Karpas-422 (cell line): ENCODE measurements at regions not wholly inside any gene's neighbourhood (a gene's known extent, or its start where the extent isn't known, plus 50 kb on each side); places are given as distances from the start of the nearest gene placed in this dataset.

Experiments
- DNase-seq: peaks from one replicate; pipeline ENCODE4 v3.0.0-alpha.2; 2015
- H2AFZ ChIP-seq: fragments of 200-600 bp; sonication (generic); 2 replicates; pipeline ENCODE4 v1.6.1; 2014; ENCODE audit warnings: antibody characterized with exemption, low read length, mixed read lengths
- H3K27ac ChIP-seq: fragments of 200-600 bp; sonication (generic); 2 replicates; pipeline ENCODE4 v1.5.1; 2014; ENCODE audit warnings: mild to moderate bottlenecking, low read length, moderate library complexity
- H3K27me3 ChIP-seq: fragments of 200-600 bp; sonication (generic); 2 replicates; pipeline ENCODE4 v1.6.1; 2014; ENCODE audit warnings: low read length, mixed read lengths
- H3K36me3 ChIP-seq: fragments of 200-600 bp; sonication (generic); 2 replicates; pipeline ENCODE4 v1.6.1; 2014; ENCODE audit warnings: low read length, mixed read lengths; ENCODE audit not compliant: insufficient read depth
- H3K4me1 ChIP-seq: fragments of 200-600 bp; sonication (generic); 2 replicates; pipeline ENCODE4 v1.6.1; 2014; ENCODE audit warnings: mild to moderate bottlenecking, low read length, mixed read lengths
- H3K4me2 ChIP-seq: fragments of 200-600 bp; sonication (generic); 2 replicates; pipeline ENCODE4 v1.6.1; 2014; ENCODE audit warnings: low read length, low read depth, mild to moderate bottlenecking; ENCODE audit not compliant: poor library complexity, severe bottlenecking
- H3K4me3 ChIP-seq: fragments of 200-600 bp; sonication (generic); 2 replicates; pipeline ENCODE4 v1.5.1; 2014; ENCODE audit warnings: mild to moderate bottlenecking, antibody characterized with exemption, low read length, mixed read lengths
- H3K79me2 ChIP-seq: fragments of 200-600 bp; sonication (generic); 2 replicates; pipeline ENCODE4 v1.6.1; 2014; ENCODE audit warnings: mild to moderate bottlenecking, low read length, mixed read lengths
- H3K9ac ChIP-seq: fragments of 200-600 bp; sonication (generic); 2 replicates; pipeline ENCODE4 v1.6.0; 2014; ENCODE audit warnings: low read length
- H3K9me2 ChIP-seq: fragments of 200-600 bp; sonication (generic), shearing (Covaris generic); replicated peaks from 2 replicates; pipeline ENCODE4 v1.6.0; 2014; ENCODE audit warnings: mild to moderate bottlenecking, low read length, moderate library complexity; ENCODE audit not compliant: insufficient read depth
- H3K9me3 ChIP-seq: fragments of 300-700, 200-600 bp; sonication (generic); 2 replicates; pipeline ENCODE4 v1.6.1; 2014; ENCODE audit warnings: low read length, mixed read lengths
- H4K20me1 ChIP-seq: fragments of 200-600 bp; sonication (generic); 2 replicates; pipeline ENCODE4 v1.6.1; 2014; ENCODE audit warnings: mild to moderate bottlenecking, antibody characterized with exemption, low read length, low read depth; ENCODE audit not compliant: insufficient read depth

DNA sequence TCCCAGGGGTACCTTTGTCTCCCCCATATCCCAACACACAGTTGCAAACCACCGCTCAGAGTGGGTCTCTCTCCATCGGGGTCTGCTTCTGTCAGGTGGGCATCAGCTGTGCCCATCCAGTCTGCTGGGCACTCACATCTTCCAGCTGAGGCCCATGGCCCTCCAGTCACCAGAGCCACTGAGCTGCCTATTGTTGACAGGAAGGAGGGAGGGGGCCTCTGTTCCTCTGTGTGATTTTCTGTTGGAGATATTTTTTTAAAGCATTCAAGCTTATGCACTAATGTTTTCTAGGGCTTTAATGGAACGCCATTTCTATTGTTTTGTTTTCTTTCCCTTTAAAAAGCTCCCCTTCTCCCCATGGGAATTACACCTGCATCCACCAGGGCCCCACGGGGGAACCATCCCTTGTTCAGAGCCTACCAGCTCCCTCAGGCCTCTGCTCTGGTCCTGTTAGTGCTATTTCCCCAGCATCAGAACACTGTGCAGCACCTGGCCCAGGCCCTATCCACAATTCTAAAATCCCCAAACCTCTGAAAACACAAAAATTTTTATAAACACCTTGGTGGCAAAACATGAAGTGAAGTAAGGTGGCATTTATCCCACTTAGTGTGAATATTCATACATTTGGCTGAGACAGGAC, 326.2 kb downstream of the CD83 start:
- no peak overlapping the region for H3K4me2 ChIP-seq
- H3K9ac ChIP-seq: no peak overlapping the region
- no peak overlapping the region for H3K4me3 ChIP-seq
- H2AFZ ChIP-seq: no peak overlapping the region
- no peaks in the 10 kb centered on the region for H3K9me2 ChIP-seq
- H3K4me1 ChIP-seq: no peaks in the 10 kb centered on the region
- H3K79me2 ChIP-seq: no peaks in the 10 kb centered on the region
- H3K9me3 ChIP-seq: no peaks in the 10 kb centered on the region
- no peak overlapping the region for H3K27ac ChIP-seq
- no peaks in the 10 kb centered on the region for H4K20me1 ChIP-seq
- DNase-seq: no peak
- H3K36me3 ChIP-seq: no peaks in the 10 kb centered on the region
- no peaks in the 10 kb centered on the region for H3K27me3 ChIP-seq

- no peaks in the 10 kb centered on the region for H3K27me3 ChIP-seq
- no peaks in the 10 kb centered on the region for H3K4me1 ChIP-seq
- no peaks in the 10 kb centered on the region for H3K36me3 ChIP-seq
- H3K9ac ChIP-seq: no peak overlapping the region
- H2AFZ ChIP-seq: no peak overlapping the region
- no peak overlapping the region for H3K4me3 ChIP-seq
- no peaks in the 10 kb centered on the region for H3K9me3 ChIP-seq
- H3K4me2 ChIP-seq: no peak overlapping the region
- H3K9me2 ChIP-seq: no peaks in the 10 kb centered on the region
- DNase-seq: no peak
- H3K27ac ChIP-seq: no peak overlapping the region
- H4K20me1 ChIP-seq: no peaks in the 10 kb centered on the region
- H3K79me2 ChIP-seq: no peaks in the 10 kb centered on the region
Measured at GRCh38 chr6:14444295-14444972, 326.9 kb downstream of the CD83 start.

GRCh38 chr6:14447240-14447639, 329.7 kb downstream of the CD83 start:
- no peak overlapping the region for H2AFZ ChIP-seq
- H3K79me2 ChIP-seq: no peaks in the 10 kb centered on the region
- H3K9me2 ChIP-seq: no peaks in the 10 kb centered on the region
- H3K9ac ChIP-seq: no peak overlapping the region
- H3K27me3 ChIP-seq: no peaks in the 10 kb centered on the region
- no peaks in the 10 kb centered on the region for H3K9me3 ChIP-seq
- DNase-seq: no peak
- H4K20me1 ChIP-seq: no peaks in the 10 kb centered on the region
- no peaks in the 10 kb centered on the region for H3K36me3 ChIP-seq
- no peak overlapping the region for H3K4me3 ChIP-seq
- no peak overlapping the region for H3K4me2 ChIP-seq
- no peak overlapping the region for H3K27ac ChIP-seq
- no peaks in the 10 kb centered on the region for H3K4me1 ChIP-seq

DNA sequence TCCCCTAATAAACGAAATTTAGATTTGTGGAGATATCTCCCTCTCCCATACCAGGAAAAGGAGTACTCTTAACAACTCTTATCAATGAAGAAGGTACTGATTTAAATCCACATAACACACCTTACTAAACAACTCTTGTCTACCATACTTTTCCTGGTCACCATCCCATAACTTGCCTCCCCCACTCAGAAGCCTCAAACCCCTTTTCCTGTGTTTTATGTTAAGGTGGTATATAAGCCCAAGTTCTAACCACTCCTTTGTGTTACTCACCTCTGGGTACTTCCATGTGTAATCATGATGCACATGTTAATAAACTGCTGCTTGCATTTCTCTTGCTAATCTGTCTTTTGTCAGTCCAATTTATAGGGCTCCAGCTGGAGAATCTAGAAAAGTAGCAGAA, 330.7 kb downstream of the CD83 start:
- DNase-seq: no peak
- Histone ChIP-seq H3K4me3 (no peak overlapping the region), H3K4me1 (no peaks in the 10 kb centered on the region), H3K4me2 (no peak overlapping the region), H3K9ac (no peak overlapping the region), H4K20me1 (no peaks in the 10 kb centered on the region), H3K79me2 (no peaks in the 10 kb centered on the region), H3K36me3 (no peaks in the 10 kb centered on the region), H3K9me3 (no peaks in the 10 kb centered on the region), H3K27me3 (no peaks in the 10 kb centered on the region), H3K9me2 (no peaks in the 10 kb centered on the region), H3K27ac (no peak overlapping the region), H2AFZ (no peak overlapping the region)

- no peaks in the 10 kb centered on the region for H3K79me2 ChIP-seq
- no peak overlapping the region for H3K9ac ChIP-seq
- H4K20me1 ChIP-seq: no peaks in the 10 kb centered on the region
- H2AFZ ChIP-seq: no peak overlapping the region
- no peaks in the 10 kb centered on the region for H3K9me3 ChIP-seq
- DNase-seq: no peak
- no peaks in the 10 kb centered on the region for H3K4me1 ChIP-seq
- no peaks in the 10 kb centered on the region for H3K27me3 ChIP-seq
- H3K4me3 ChIP-seq: no peak overlapping the region
- no peak overlapping the region for H3K27ac ChIP-seq
- H3K36me3 ChIP-seq: no peaks in the 10 kb centered on the region
- no peak overlapping the region for H3K4me2 ChIP-seq
- H3K9me2 ChIP-seq: no peaks in the 10 kb centered on the region
Measured at GRCh38 chr6:14450133-14450504, 332.5 kb downstream of the CD83 start.

GRCh38 chr6:14450578-14450977, 333.0 kb downstream of the CD83 start:
- Histone ChIP-seq H3K4me3 (no peak overlapping the region), H3K9ac (no peak overlapping the region), H3K9me3 (no peaks in the 10 kb centered on the region), H3K27ac (no peak overlapping the region), H3K9me2 (no peaks in the 10 kb centered on the region), H3K36me3 (no peaks in the 10 kb centered on the region), H3K4me2 (no peak overlapping the region), H3K4me1 (no peaks in the 10 kb centered on the region), H2AFZ (no peak overlapping the region), H3K79me2 (no peaks in the 10 kb centered on the region), H3K27me3 (no peaks in the 10 kb centered on the region), H4K20me1 (no peaks in the 10 kb centered on the region)
- DNase-seq: no peak

GRCh38 chr6:14451594-14452374, 334.2 kb downstream of the CD83 start:
- no peak overlapping the region for H3K27ac ChIP-seq
- no peaks in the 10 kb centered on the region for H3K79me2 ChIP-seq
- H3K36me3 ChIP-seq: no peaks in the 10 kb centered on the region
- no peak overlapping the region for H3K9ac ChIP-seq
- no peaks in the 10 kb centered on the region for H4K20me1 ChIP-seq
- H2AFZ ChIP-seq: no peak overlapping the region
- DNase-seq: no peak
- H3K27me3 ChIP-seq: no peaks in the 10 kb centered on the region
- no peaks in the 10 kb centered on the region for H3K9me3 ChIP-seq
- no peak overlapping the region for H3K4me2 ChIP-seq
- H3K9me2 ChIP-seq: no peaks in the 10 kb centered on the region
- H3K4me3 ChIP-seq: no peak overlapping the region
- H3K4me1 ChIP-seq: no peaks in the 10 kb centered on the region
